Prostate gland (tissue), 2 donors: ENCODE measurements at regions not wholly inside any gene's neighbourhood (a gene's known extent, or its start where the extent isn't known, plus 50 kb on each side); places are given as distances from the start of the nearest gene placed in this dataset.

Source experiments
- DNase-seq: peaks from one replicate; pipeline ENCODE4 v3.0.0-alpha.2; 2019; ENCODE audit warnings: low spot score
- H3K27ac ChIP-seq, 2 donors: fragments of 200-600 bp; sonication (generic); 2 replicates each; pipeline ENCODE4 v1.5.1; 2017 to 2019
- H3K27me3 ChIP-seq: fragments of 200-600 bp; sonication (generic); replicated peaks from 2 replicates; pipeline ENCODE4 v1.5.1; 2019; ENCODE audit not compliant: insufficient read depth
- H3K36me3 ChIP-seq, 2 donors: fragments of 200-600 bp; sonication (generic); 1 replicate in 1 of 2; 2 replicates in 1 of 2; pipeline versions ENCODE4 v1.5.1 to v1.8.1; 2017 to 2019
- H3K4me1 ChIP-seq: fragments of 200-600 bp; sonication (generic); replicated peaks from 2 replicates; pipeline ENCODE4 v1.5.1; 2019
- H3K4me3 ChIP-seq, 2 donors: fragments of 200-600 bp; sonication (generic); 2 replicates each; pipeline ENCODE4 v1.5.1; 2017 to 2019
- H3K9me3 ChIP-seq: fragments of 200-600 bp; sonication (generic); 2 replicates; pipeline ENCODE4 v1.5.1; 2017
- POLR2A ChIP-seq: fragments of 450-650 bp; IDR thresholded peaks from one replicate; pipeline ENCODE4 v1.6.1; 2016; ENCODE audit warnings: antibody characterized with exemption, mild to moderate bottlenecking
- POLR2AphosphoS5 ChIP-seq: sonication (generic); formaldehyde crosslinking; IDR thresholded peaks from one replicate; pipeline ENCODE4 v1.6.1; 2017; ENCODE audit warnings: antibody characterized with exemption
- WGBS: methylation state at CpG from one replicate; pipeline ENCODE4 v1.1.5; 2018; 5-methylcytosine and 5-hydroxymethylcytosine counted together
- intact Hi-C: fragments of 100-400 bp; cut with DNase I; formaldehyde crosslinking; loops from one replicate; pipeline ENCODE4 v1.14.2; 2022
- TF ChIP-seq, protein P1 (sequence below), 4 experiments: fragments of 200-600 bp in 2 of 4; fragments of 450-650 bp in 2 of 4; sonication (generic) in 2 of 4; IDR thresholded peaks; 1 replicate in 3 of 4; 2 replicates in 1 of 4; pipeline ENCODE4 v1.5.1; 2016 to 2019; ENCODE audit warnings: antibody characterized with exemption in 4 of 4, mild to moderate bottlenecking in 2 of 4, moderate library complexity in 2 of 4

DNA sequence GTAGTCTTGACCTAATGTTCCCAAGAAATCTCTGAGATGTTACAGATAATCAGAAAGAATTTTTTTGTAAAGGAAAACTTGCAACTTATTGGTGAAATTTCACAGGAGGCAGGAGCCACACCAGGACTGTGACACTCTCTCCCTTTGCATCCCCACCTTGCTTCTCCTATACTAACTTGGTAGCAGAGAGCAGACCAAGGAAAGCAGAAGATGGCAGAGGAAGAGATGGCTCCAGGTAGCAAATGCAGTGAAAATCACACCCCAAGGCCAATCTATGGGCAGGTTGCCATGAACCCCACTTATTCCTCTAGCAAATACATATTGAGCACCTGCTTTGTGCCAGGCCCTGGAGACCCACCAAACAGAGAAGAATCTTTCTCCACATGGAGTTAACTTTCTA, 303.4 kb upstream of the C1orf174 start:
- Histone ChIP-seq H3K27ac (no peak overlapping the region), H3K4me3 (no peak overlapping the region), H3K4me1 (no peaks in the 10 kb centered on the region), H3K36me3 (no peaks in the 10 kb centered on the region), H3K9me3 (no peaks in the 10 kb centered on the region), H3K27me3 (no peaks in the 10 kb centered on the region)
- DNase-seq = no peak
- intact Hi-C loops = no loop called here
- TF ChIP-seq POLR2A (no peak), POLR2AphosphoS5 (no peak)
- TF ChIP-seq, protein P1, sequence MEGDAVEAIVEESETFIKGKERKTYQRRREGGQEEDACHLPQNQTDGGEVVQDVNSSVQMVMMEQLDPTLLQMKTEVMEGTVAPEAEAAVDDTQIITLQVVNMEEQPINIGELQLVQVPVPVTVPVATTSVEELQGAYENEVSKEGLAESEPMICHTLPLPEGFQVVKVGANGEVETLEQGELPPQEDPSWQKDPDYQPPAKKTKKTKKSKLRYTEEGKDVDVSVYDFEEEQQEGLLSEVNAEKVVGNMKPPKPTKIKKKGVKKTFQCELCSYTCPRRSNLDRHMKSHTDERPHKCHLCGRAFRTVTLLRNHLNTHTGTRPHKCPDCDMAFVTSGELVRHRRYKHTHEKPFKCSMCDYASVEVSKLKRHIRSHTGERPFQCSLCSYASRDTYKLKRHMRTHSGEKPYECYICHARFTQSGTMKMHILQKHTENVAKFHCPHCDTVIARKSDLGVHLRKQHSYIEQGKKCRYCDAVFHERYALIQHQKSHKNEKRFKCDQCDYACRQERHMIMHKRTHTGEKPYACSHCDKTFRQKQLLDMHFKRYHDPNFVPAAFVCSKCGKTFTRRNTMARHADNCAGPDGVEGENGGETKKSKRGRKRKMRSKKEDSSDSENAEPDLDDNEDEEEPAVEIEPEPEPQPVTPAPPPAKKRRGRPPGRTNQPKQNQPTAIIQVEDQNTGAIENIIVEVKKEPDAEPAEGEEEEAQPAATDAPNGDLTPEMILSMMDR (IDR thresholded peaks at IDR 0.05) = no peak

DNA sequence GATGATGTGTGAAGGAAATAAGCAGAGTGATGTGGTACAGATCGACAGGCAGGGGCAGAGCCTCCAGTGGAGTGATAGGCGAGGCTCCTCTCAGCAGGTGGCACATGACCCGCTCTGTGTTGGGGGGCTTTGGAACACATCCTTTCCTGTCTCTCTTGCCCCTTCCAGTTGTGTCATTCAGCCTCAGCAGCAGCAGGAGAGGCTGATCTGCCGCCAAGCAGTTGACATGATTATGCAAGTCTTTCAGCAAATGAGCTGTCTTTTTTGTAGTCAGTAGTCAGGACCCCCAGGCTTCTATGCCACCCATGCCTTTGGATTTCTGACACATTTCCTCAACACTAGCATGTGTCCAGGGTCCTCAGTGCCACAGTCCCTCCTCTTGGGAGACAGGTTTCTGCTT, 307.1 kb upstream of the C1orf174 start:
- TF ChIP-seq POLR2A (no peak), POLR2AphosphoS5 (no peak)
- TF ChIP-seq, protein P1 (IDR thresholded peaks at IDR 0.05) = no peak
- H3K4me3 ChIP-seq = no peak overlapping the region
- H3K27ac ChIP-seq = no peak overlapping the region
- intact Hi-C loops = no loop called here
- H3K36me3 ChIP-seq = no peaks in the 10 kb centered on the region
- H3K27me3 ChIP-seq = no peaks in the 10 kb centered on the region
- no peaks in the 10 kb centered on the region for H3K9me3 ChIP-seq
- no peaks in the 10 kb centered on the region for H3K4me1 ChIP-seq
- WGBS = 86% methylated on average over 4 of the region's 4 CpGs
- no peak for DNase-seq

DNA sequence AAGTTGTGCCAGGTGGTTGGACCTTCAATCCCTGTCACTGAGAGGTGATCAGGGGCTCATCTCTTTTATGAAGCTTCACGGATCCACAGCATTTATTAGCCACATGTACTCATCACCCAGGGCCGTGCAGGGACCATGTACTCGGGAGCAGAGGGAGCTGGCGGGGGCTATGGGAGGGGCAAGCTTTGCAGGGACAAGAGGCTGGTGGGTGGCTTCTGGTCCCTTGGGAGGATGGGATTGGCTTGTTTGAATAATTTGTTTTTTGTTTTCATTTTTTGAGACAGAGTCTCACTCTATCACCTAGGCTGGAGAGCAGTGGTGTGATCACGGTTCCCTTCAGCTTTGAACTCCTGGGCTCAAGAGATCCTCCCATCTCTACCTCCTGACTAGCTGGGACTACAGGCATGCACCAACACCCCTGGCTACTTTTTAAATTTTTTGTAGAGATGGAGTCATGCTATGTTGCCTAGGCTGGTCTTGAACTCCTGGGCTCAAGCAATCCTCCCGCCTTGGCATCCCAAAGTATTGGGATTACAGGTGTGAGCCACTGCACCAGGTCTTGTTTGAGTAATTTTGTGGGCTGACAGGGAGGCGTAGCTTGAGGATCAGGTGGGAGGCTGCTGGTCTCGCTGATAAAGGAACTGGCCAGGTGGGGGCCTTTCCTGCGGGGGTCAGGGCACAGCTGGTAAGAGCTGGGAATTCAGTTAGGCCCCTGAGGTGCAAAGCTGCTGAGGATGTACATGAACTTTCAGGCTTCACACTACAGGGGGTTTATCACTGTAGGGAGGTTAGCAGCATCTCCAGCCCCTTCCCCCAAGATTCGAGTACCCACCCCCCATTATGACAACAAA, 308.0 kb upstream of the C1orf174 start:
- Histone ChIP-seq H3K27me3 (no peaks in the 10 kb centered on the region), H3K4me1 (no peaks in the 10 kb centered on the region), H3K27ac (no peak overlapping the region), H3K4me3 (no peak overlapping the region), H3K36me3 (no peaks in the 10 kb centered on the region), H3K9me3 (no peaks in the 10 kb centered on the region)
- 86% methylated on average over 10 of the region's 10 CpGs for WGBS
- DNase-seq = no peak
- intact Hi-C loops = no loop called here
- TF ChIP-seq, protein P1 (IDR thresholded peaks at IDR 0.05) = no peak
- TF ChIP-seq POLR2A (no peak), POLR2AphosphoS5 (no peak)

DNA sequence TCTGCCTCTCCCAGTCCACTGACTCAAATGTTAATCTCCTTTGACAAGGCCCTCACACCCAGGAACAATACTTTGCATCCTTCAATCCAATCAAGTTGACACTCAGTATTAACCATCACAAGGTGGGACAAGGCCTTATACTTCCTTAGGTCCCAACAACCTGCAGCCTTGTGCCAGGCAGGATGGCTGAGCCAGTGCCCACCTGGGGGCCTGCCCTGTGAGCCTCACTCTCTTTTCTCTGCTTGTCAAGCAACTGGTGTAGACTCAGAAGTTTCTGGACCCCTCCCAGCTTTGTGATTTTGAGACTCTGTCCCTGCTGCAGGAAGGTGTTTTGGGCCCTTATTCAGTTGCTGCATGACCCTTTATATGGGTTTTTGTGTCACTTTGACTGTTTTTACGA, 310.0 kb upstream of the C1orf174 start:
- Histone ChIP-seq H3K4me1 (no peaks in the 10 kb centered on the region), H3K27me3 (no peaks in the 10 kb centered on the region), H3K36me3 (no peaks in the 10 kb centered on the region), H3K4me3 (no peak overlapping the region), H3K9me3 (no peaks in the 10 kb centered on the region), H3K27ac (no peak overlapping the region)
- TF ChIP-seq, protein P1 (IDR thresholded peaks at IDR 0.05) = no peak
- TF ChIP-seq POLR2A (no peak), POLR2AphosphoS5 (no peak)
- 50% methylated on average over 1 of the region's 1 CpG for WGBS
- intact Hi-C loops = no loop called here
- DNase-seq = no peak

DNA sequence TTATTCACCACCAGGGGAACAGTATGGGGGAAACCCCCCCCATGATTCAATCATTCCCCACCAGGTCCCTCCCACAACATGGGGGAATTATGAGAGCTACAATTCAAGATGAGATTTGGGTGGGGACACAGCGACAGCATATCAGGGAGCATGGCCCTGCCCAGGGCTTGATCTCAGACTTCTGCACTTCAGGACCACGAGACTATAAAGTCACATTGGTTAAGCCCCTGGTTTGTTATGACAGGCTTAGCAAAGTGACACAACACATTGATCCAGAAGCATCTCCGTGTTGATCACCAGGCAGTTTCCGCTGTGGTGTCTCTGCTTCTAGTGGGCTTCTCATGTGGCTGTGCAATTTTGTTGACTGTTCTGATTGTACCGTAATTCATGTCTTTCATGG, 312.7 kb upstream of the C1orf174 start:
- no peak overlapping the region for H3K27ac ChIP-seq
- no peaks in the 10 kb centered on the region for H3K36me3 ChIP-seq
- no peak for DNase-seq
- no peaks in the 10 kb centered on the region for H3K27me3 ChIP-seq
- no peak overlapping the region for H3K4me3 ChIP-seq
- TF ChIP-seq, protein P1 (IDR thresholded peaks at IDR 0.05) = no peak
- TF ChIP-seq POLR2AphosphoS5 (no peak), POLR2A (no peak)
- WGBS = 93% methylated on average over 5 of the region's 5 CpGs
- intact Hi-C loops = no loop called here
- no peaks in the 10 kb centered on the region for H3K9me3 ChIP-seq
- no peaks in the 10 kb centered on the region for H3K4me1 ChIP-seq
